DMS153 treated with DMSO at 0.1 percent for 48 hours (cell line): ENCODE measurements at regions not wholly inside any gene's neighbourhood (a gene's known extent, or its start where the extent isn't known, plus 50 kb on each side); places are given as distances from the start of the nearest gene placed in this dataset.
"Not testable (repeated sequence)": the region's sequence is repeated elsewhere in the genome, so short reads cannot be mapped to it uniquely, and the experiment has no call there.

Experiments
- DNase-seq: peaks from one replicate; lab custom pipeline; 2025; ENCODE audit not compliant: unreplicated experiment; lab: John Stamatoyannopoulos, UW

DNA sequence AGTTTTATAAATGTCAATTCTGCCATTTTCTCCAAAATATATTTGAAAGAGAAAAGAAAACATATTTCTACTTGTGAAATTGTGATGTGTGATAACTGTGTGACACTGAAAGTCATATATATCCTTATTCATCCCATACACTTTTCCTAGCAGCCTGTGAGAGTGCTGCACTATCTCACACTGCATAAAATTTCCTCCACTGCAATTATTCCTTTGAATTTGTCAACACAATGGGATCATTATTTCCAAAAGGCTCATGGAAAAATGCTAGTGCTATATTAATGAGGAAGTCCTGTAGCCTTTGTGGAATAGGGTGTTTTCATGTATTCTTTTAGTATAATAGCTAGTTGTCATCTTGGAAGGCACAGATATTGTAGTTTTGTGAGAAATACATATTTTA, 504.1 kb downstream of the RPL10L start:
- DNase-seq, result no peak

DNA sequence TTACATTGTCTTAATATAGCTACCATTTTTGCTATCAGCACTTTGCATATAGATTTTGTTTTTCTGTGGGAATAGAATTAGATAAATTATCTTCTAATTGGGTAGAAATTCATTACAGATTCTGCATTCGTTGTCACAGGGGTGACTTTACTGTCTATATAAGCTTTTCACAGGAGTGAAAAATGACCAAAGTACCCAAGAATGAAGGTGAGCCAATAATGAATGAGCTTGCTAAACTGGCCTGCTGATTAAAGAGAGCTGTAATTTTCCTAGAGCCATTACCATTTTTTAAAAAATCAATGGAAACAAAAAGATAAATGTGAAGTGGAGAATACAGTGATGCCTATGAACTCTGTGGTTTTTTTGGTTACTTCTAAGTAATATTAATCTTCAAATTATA, 504.6 kb downstream of the RPL10L start:
- DNase-seq, result no peak

DNA sequence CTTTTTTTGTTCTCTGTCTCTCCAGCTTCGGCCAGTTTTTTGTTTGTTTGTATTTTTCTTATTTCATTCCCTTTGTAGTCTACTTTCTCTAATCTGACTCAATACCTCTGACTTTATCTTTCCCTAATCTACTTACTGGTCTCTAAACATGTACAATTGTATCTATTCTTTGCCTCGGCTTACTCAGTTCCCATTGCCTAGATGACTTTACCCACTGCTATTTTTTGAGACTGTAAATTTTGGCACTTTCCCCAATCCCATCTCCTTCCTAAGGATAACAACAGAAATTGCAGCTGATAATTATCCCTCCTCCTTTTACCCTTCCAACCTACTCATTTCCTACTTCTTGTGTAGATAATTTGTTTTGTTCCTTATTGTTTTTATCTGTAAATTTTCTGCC, 511.1 kb downstream of the RPL10L start:
- DNase-seq, result no peak

DNA sequence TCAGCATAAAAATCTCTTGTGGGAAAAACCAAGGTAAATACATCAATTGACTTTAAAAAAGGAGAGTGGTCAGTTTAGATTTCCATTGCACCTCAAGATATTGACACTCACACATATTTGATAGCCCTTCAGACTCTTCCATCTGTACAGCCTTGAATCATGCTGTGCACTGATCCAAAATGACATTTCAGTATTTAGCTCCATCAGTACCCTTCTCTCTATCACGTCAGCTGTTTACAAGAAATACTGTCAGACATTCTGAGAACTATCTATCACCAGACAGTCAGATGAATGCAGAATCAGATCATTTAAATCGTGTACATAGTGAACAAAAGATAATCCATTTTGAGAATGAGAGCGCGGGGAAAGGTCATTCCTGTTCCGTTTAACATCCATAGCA, 511.9 kb downstream of the RPL10L start:
- DNase-seq, result no peak

DNA sequence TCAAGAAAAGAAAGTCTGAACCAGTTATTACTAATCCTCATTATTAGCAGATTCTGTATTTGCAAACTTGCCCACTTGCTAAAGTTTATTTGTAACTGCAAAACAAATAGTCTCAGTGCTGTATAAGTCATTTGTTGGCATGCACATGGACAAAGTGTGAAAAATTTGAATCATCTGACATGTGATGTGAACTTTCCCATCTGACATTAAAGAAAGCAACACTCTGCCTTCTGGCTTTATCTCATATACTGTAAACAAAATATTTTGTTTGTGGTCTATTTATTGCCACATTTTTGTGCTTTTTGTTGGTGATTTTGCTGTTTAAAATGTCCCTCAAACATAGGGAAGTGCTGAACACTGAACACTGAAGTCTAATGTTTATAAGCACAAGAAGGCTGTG, 513.8 kb downstream of the RPL10L start:
- no peak for DNase-seq

DNA sequence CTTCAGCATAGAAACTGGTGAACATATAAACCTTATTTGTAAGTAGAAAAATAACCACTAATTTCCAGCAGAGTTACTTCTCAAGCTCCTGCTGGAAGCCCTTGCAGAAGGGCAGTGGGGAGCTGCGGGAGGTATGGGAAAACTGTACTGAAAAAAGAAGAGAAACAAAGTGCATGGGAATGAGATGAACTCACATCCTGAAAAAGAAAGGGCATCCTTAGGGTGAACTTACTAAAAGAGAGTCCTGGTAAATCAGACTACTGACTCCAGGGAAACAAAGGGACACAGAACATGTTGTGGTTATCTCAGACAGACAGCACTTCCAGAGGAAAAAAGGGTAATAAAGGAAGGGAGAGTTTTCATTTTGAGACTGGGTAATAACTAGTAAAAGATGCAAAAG, 515.1 kb downstream of the RPL10L start:
- DNase-seq, result no peak

DNA sequence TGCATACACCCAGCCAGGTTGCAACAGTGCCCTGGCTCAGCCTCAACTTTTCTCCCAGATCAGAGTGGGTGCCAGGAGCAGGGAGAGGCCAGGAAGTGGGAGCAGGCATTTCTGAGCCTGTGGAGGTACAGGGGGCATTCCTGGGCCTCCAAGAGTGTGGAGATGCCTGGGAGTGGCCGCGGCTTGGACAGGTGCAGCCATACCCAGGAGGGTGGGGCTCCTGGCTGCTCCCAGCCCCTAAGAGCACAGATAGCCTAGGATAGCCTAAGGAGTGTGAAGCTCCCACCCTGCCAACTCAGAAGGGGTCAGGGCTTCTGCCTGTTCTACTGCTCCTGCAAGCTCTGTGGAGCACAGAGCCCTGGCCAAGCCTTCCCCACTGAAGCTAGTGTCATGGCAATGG, 543.4 kb downstream of the RPL10L start:
- DNase-seq, result no peak

DNA sequence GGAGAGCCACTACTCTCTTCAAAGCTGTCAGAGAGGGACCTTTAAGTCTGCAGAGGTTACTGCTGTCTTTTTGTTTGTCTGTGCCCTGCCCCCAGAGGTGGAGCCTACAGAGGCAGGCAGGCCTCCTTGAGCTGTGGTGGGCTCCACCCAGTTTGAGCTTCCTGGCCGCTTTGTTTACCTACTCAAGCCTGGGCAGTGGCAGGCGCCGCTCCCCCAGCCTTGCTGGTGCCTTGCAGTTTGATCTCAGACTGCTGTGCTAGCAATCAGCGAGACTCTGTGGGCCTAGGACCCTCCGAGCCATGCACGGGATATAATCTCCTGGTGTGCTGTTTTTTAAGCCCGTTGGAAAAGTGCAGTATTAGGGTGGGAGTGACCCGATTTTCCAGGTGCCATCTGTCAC, 550.7 kb downstream of the RPL10L start:
- DNase-seq, result not testable (repeated sequence)

DNA sequence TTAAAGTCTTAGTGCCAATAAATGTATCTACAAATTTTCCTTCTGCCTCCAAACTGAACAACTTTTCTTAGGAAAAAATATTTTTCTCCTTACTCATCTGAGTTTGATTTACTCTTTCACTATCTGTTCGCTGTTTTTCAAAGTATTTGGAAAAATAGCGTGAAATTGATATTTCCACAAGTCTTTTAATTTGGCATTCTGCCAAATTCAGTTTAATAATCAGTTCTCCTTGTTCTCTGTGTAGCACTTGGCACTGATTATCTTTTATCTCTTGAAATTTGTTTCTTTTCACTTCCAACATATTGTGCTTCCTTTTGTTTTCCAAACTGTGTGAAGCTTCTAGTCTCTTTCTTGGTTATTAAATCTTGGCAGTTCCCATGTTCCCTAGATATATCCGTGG, 559.8 kb downstream of the RPL10L start:
- DNase-seq, result no peak

DNA sequence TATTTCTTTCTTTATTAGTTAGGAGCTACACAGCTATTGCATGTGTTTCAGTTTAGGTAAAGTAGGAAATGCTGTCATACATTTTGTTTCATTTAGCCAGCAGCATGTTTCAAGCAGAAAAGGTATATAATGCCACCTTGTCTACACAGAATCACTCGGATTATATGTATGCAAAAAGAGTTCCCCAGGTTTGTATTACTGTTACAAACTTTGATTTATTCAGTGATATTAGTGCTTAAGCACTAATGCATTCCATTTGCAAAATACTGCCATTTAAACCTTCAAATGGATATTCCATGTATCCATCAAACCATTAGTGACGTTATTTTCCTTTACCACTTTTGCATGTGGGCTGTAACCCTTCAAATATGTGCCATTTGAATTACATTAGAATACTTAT, 564.0 kb downstream of the RPL10L start:
- no peak for DNase-seq

DNA sequence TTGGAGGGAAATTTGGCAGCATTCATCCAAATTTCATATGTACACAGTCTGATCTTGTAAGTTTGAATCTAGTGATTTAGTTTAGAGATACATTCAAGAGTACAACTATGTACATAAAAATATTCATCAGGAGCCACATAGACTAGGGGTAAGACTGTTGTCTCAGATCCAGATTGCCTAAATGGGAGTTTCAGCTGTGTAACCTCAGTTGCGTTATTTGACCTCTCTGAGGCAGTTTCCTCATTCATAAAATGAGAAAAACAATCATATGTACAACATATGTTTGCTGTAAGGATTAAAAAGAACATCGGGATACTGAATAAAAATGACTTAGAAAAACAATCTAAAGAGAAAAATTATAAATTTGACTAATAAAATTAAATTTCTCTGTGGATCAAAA, 577.5 kb downstream of the RPL10L start:
- DNase-seq, result no peak

DNA sequence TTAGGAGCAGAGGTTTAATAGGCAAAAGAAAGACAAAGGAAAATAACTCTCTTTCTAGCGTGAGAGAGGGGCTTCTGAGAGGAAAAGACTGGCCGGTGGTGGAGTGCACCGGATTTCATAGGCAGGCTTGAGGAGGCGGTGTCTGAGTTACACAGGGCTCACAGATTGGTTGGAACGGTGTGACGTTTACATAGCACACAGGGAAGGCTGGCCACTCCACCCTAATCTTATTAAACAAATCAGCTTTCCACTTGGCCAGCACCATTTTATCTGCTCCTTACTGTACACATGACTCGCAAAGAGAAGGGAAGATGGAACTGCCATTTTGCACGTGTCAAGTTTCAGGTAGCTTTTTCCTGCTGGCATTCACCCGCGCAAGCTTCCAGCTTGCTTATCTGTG, 587.7 kb downstream of the RPL10L start:
- no peak for DNase-seq

DNA sequence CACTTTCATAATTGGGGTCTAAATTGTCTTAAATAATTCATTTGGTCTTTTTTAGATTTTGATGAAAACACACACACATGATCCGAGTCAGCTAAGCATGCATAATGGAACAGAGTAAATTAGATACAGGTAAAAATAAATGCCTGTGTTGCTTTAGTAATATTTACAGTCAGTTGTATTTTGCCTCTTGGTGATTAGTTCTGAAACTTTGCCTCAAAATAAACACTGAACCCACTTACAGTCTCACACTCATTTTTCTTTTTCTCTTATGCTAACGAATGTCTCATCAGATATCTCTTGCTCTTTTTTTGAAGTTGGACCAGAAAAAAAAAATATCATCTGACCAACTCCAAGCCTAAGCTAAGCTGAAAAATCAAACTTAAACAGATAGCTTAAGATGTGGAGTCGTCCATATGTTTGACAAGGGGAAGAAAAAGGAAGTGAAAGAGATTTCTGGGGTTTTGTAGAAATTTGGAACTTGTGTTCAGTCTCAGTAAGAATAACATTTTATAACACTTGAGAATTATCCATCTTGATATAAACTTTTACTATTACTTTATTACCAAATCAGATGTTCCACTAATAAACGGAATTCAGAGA, 592.5 kb downstream of the RPL10L start:
- DNase-seq, result no peak

DNA sequence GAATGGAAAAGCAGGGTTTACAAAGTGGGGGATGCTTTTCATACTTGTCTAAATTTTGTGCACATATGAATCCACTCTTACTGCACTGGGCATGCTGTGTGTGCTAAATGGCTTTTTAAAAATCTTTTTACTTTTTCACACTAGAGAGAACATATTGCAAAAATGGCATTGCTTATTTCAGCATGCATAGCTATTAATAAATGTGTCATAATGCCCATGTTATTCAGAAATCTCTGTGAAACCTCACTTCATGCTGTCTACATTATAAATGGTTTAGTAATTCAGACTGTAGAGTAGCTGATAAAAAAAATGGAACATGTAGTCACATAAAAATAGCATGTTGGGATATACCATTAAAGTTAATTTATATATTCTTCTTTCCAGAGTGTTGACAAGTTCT, 593.8 kb downstream of the RPL10L start:
- DNase-seq, result no peak

DNA sequence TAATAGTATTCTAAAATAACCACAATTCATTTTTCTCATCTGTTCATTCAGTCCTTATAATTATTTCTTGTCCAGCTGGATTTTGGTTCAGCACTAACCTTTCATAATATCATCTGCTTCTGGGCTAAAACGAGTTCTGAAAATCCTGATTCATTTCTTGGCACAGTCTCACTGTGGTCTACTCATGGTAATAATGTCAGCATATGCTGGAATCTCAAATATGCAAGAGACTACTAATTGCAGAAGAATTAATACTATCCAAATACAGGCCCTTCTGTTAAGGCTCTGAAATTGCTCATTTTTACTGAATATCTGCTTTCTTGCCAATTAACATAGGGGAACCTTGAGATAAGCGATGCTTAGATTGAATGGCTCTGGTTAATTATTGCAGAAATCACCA, 597.1 kb downstream of the RPL10L start:
- no peak for DNase-seq

DNA sequence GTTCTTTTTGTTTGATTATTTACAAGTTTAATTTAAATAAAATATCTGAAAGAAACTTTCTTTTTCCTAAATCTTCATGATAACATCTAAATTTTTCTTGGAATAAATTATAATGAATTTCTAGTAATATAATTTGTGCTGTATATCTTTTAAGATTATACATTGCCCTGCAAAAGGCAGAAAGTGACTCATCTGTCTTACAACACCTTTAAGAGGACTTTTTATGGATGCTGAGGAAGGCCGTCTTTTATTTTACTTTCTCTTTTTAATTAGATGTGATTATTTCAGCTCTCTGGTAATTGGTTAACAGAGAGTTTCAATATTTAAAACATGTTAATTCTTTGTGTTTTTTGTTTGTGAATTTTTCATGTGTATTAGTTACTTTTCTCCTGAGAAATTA, 598.4 kb downstream of the RPL10L start:
- DNase-seq, result no peak

DNA sequence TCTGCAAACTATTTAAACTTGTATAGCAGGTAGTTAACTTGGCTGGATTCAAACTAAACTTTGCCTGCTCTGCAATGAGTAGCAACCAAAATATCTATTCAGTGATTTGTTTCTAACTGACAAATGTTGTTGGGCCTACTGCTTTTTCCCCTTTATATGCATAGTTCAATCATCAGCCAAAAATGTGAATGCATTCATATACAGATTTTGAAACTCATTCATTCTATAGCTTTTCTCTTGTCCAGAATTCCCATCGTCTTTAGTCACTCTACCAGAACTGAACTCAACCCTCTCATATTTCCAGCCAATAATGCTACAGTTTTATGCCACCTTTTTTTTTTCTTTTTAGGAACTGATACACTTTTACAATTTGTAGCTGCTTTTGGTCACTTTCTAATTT, 599.8 kb downstream of the RPL10L start:
- no peak for DNase-seq

DNA sequence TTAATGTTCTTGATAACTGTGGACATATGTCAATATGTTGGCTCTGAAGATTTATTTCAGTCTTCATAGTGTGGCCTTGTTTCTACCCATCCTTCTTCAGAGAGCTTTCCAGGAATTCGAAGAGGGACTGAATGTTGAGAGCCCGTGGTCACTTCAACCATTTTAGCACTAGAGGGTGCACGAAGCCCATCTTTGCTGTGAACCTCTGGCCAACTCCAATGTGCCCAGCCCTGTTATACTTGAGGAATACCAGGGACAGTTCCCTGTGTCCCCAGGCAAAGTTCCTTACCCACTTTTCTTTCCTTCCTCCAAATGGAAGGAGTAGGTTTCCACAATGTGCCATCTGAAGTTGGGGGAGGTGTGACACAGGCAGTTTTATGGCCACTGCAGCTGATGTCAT, 603.5 kb downstream of the RPL10L start:
- DNase-seq, result no peak

DNA sequence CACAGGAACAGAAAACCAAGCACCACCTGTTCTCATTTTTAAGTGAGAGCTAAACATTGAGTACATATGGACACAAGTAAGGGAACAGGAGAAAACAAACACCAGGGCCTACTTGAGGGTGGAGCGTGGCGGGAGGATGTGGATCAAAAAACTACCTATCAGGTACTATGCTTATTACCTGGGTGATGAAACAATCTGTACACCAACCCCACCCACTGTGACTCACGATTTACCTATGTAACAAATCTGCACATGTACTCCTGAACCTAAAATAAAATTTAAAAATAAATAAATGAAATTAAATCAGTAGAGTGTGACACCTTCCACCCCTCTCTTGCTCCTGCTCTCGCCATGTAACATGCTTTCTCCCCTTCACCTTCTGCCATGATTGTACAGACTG, 615.5 kb downstream of the RPL10L start:
- no peak for DNase-seq

DNA sequence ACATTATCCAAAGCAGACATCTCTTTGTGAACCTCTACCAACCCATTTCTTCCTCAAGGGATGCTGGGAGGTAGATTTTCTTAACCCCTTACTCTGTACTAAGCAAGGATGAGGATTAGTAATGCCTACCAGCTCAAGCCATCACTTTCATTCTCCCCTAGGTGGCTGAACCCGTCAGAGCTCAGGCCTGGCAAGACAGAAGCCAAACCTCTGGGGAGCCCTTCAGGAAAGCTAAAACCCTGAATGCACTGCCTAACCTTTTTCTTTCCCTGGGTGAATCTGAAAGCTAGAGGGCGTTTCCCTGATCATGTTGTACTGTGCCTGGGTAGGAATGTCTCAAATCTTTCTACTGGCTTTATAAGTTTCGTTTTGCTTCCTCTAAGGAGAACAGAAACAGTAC, 617.3 kb downstream of the RPL10L start:
- DNase-seq, result no peak

DNA sequence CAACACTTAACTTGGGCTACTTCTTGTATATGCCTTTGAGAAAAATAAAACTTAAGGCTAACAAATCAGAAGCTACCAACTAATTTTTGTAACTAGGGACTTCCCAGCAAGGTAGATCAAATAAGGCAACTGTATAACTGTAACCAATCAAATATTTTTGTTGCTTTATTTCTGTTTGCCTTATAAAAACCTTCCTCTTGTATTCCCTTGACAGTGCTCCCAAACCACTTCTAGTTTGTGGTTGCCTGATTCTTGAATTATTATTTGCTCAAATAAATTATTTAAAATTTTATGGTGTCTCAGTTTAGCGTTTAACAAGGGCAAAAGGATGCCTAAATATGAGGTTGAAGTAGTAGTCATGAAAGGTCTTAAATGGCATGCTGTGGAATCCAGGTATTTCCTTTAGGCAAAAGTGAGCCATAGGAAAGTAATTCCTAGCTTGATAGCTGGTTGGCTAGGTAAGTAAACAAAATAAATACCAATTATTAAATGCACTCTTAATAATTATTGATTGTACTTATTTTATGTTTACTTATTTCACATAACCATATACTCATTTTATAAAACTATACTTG, 632.6 kb downstream of the RPL10L start:
- no peak for DNase-seq

DNA sequence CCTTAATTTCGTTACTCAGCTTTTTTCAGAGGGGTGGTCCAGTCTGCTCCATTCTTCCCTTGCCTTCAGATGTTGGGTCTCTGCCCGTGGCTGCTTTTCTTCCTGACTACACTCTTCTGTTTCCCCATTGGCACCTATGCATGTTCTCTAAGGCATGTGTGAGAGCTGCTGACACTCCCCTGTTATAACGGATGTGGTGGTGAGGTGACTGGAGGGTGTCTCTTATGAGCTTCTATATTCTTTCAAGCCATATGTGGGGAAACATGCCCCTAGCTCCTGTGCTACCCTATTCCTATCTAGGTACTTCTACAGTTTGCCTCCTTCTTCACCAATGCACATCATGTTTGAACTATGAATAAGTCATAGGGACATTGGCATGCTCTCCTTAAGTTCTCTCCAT, 643.2 kb downstream of the RPL10L start:
- no peak for DNase-seq

DNA sequence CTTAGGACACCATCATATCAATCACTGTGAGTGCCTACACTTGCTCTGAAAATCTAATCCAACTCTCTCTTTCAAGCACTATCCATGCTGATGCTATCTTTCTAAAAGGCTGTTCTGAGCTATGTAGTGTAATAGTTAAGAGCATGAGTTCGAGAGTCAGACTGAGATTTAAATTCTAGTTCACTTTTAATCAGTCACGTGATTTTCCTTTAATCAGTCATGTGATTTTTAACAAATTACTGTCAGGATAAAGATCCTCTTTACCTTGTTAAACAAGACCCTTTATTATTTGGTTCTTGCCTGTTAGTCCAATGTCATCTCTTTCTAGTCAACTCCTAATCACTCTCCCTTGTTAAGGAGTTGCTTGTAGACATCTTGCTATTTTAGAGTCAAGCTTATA, 653.0 kb downstream of the RPL10L start:
- no peak for DNase-seq

DNA sequence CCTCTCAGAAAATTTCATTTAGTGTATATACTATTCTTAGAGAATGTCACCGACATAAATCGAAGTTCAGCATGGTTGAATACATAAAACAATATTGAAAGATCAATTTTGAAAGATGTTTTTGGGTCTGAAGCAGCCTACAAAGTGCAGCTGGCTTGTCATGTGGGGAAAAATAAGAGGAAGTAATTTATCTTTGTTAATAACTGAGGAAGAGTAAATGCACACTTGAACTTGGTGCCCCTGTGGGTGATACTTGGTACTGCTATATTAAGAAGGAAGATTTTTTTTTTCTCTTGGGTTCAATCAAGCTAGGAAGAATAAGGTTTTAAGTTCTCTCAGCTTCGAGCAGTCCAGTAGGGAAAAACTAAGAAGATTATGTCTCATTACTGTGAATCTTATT, 661.3 kb downstream of the RPL10L start:
- no peak for DNase-seq
